Endodermal cell (in vitro differentiated cells): ENCODE measurements at regions not wholly inside any gene's neighbourhood (a gene's known extent, or its start where the extent isn't known, plus 50 kb on each side); places are given as distances from the start of the nearest gene placed in this dataset.
A peak's percentile ranks its signal among the peaks of the same experiment; 100 is the strongest.

Source experiments
- DNase-seq: peaks from one replicate; pipeline ENCODE4 v3.0.0-alpha.2; 2017
- H3K27ac ChIP-seq: 2 replicates; pipeline ENCODE4 v1.5.1; 2013; ENCODE audit warnings: mild to moderate bottlenecking, low read depth, low read length, moderate library complexity
- H3K27me3 ChIP-seq: 2 replicates; pipeline ENCODE4 v1.6.1; 2013; ENCODE audit warnings: mild to moderate bottlenecking, low read length, moderate library complexity; ENCODE audit not compliant: insufficient read depth, control insufficient read depth, poor library complexity, severe bottlenecking
- H3K36me3 ChIP-seq: 2 replicates; pipeline ENCODE4 v1.7.0; 2013; ENCODE audit warnings: mild to moderate bottlenecking, low read length, moderate library complexity; ENCODE audit not compliant: control insufficient read depth, insufficient read depth
- H3K4me1 ChIP-seq: one replicate; pipeline ENCODE4 v1.7.0; 2013; ENCODE audit warnings: low read length; ENCODE audit not compliant: control insufficient read depth, insufficient read depth
- H3K4me3 ChIP-seq: 2 replicates; pipeline ENCODE4 v1.5.1; 2013; ENCODE audit warnings: mild to moderate bottlenecking, low read length, moderate library complexity
- H3K9ac ChIP-seq: 2 replicates; pipeline ENCODE4 v1.6.1; 2013; ENCODE audit warnings: mild to moderate bottlenecking, low read length, moderate library complexity; ENCODE audit not compliant: poor library complexity, severe bottlenecking; ENCODE audit errors: extremely low read depth
- H3K9me3 ChIP-seq: 2 replicates; pipeline ENCODE4 v1.6.1; 2013; ENCODE audit warnings: mild to moderate bottlenecking, low read length, moderate library complexity; ENCODE audit not compliant: control insufficient read depth
- H3K27ac Mint-ChIP-seq: 2 replicates; pipeline ENCODE4 v1.8.0; 2020; ENCODE audit warnings: mixed read lengths
- H3K27me3 Mint-ChIP-seq: 2 replicates; pipeline ENCODE4 v1.8.0; 2021; ENCODE audit warnings: mild to moderate bottlenecking, mixed read lengths; ENCODE audit not compliant: insufficient read depth
- H3K36me3 Mint-ChIP-seq: 2 replicates; pipeline ENCODE4 v1.8.0; 2020; ENCODE audit warnings: low read depth, mixed read lengths
- H3K4me1 Mint-ChIP-seq: 2 replicates; pipeline ENCODE4 v1.8.0; 2020; ENCODE audit warnings: mixed read lengths
- H3K4me3 Mint-ChIP-seq: 2 replicates; pipeline ENCODE4 v1.8.0; 2020; ENCODE audit warnings: mild to moderate bottlenecking, moderate library complexity, mixed read lengths
- H3K9me3 Mint-ChIP-seq: 2 replicates; pipeline ENCODE4 v1.8.0; 2020; ENCODE audit warnings: mild to moderate bottlenecking, mixed read lengths
- CTCF ChIP-seq: fragments of 200-600 bp; sonication (generic); conservative IDR thresholded peaks from 2 replicates; pipeline ENCODE4 v1.5.0; 2021; ENCODE audit warnings: antibody characterized with exemption, mild to moderate bottlenecking
- WGBS, 2 experiments: methylation state at CpG; one replicate each; pipeline versions ENCODE4 v1.1.5 to v1.1.7; 2013; ENCODE audit warnings: missing lambda C conversion rate in 2 of 2, mixed read lengths in 1 of 2; ENCODE audit not compliant: insufficient coverage in 1 of 2, insufficient read length in 1 of 2; 5-methylcytosine and 5-hydroxymethylcytosine counted together

GRCh38 chr5:63409737-63410136 is 552.5 kb downstream of the HTR1A start:
- no peak overlapping the region for H3K9ac ChIP-seq
- H3K9me3 ChIP-seq = no peaks in the 10 kb centered on the region
- TF ChIP-seq CTCF = no peak
- no peaks in the 10 kb centered on the region for H3K36me3 ChIP-seq
- H3K36me3 Mint-ChIP-seq = no peaks in the 10 kb centered on the region
- H3K27ac ChIP-seq = no peak overlapping the region
- no peaks in the 10 kb centered on the region for H3K9me3 Mint-ChIP-seq
- no peaks in the 10 kb centered on the region for H3K27me3 Mint-ChIP-seq
- no peak overlapping the region for H3K27ac Mint-ChIP-seq
- no peak overlapping the region for H3K4me3 Mint-ChIP-seq
- no peak for DNase-seq
- 95 to 96% methylated on average over 3 to 4 of the region's 4 CpGs for WGBS, 2 experiments
- H3K4me3 ChIP-seq = no peak overlapping the region
- H3K4me1 Mint-ChIP-seq = no peaks in the 10 kb centered on the region
- no peaks in the 10 kb centered on the region for H3K27me3 ChIP-seq
- H3K4me1 ChIP-seq = no peaks in the 10 kb centered on the region

- H3K36me3 ChIP-seq = no peaks in the 10 kb centered on the region
- DNase-seq = no peak
- no peaks in the 10 kb centered on the region for H3K27me3 Mint-ChIP-seq
- H3K9ac ChIP-seq = no peak overlapping the region
- H3K27ac ChIP-seq = no peak overlapping the region
- no peaks in the 10 kb centered on the region for H3K4me1 Mint-ChIP-seq
- 67 to 100% methylated on average over 1 to 2 of the region's 3 CpGs for WGBS, 2 experiments
- no peak overlapping the region for H3K27ac Mint-ChIP-seq
- H3K27me3 ChIP-seq = no peaks in the 10 kb centered on the region
- H3K4me3 ChIP-seq = no peak overlapping the region
- TF ChIP-seq CTCF = no peak
- H3K9me3 Mint-ChIP-seq = no peaks in the 10 kb centered on the region
- H3K4me3 Mint-ChIP-seq = no peak overlapping the region
- H3K4me1 ChIP-seq = no peaks in the 10 kb centered on the region
- no peaks in the 10 kb centered on the region for H3K9me3 ChIP-seq
- H3K36me3 Mint-ChIP-seq = no peaks in the 10 kb centered on the region
Measured at GRCh38 chr5:63408984-63409383, 553.3 kb downstream of the HTR1A start.

GRCh38 chr5:63401436-63402046 is 560.7 kb downstream of the HTR1A start:
- DNase-seq = peak; percentile 92
- H3K36me3 Mint-ChIP-seq = no peaks in the 10 kb centered on the region
- H3K27ac Mint-ChIP-seq = no peak overlapping the region
- Histone ChIP-seq H3K4me1 (no peaks in the 10 kb centered on the region), H3K27me3 (no peaks in the 10 kb centered on the region), H3K36me3 (no peaks in the 10 kb centered on the region), H3K27ac (no peak overlapping the region), H3K4me3 (no peak overlapping the region), H3K9ac (no peak overlapping the region), H3K9me3 (no peaks in the 10 kb centered on the region)
- H3K4me3 Mint-ChIP-seq = no peak overlapping the region
- H3K9me3 Mint-ChIP-seq = no peaks in the 10 kb centered on the region
- H3K4me1 Mint-ChIP-seq = peaks cover 12% of the 10 kb centered on the region
- WGBS, 2 experiments = 43 to 49% methylated on average over 6 to 7 of the region's 7 CpGs
- peak; percentile 94 for TF ChIP-seq CTCF
- no peaks in the 10 kb centered on the region for H3K27me3 Mint-ChIP-seq
